Endothelial cell of umbilical vein (primary cell): ENCODE measurements at regions not wholly inside any gene's neighbourhood (a gene's known extent, or its start where the extent isn't known, plus 50 kb on each side); places are given as distances from the start of the nearest gene placed in this dataset.

Experiments
- BruUV-seq: library from RNA; stranded (reverse); fragments of 400-500 nt; replicated peaks from 2 replicates; lab custom pipeline; 2021; lab: Mats Ljungman, UMichigan
- CTCF ChIA-PET: fragments of 300-600, 350-600 bp; sonication (Branson Sonifier 250); formaldehyde crosslinking; loops from one replicate; lab custom pipeline; 2021; ENCODE audit warnings: antibody characterized with exemption, inconsistent platforms; lab: Charles Lee
- POLR2A ChIA-PET: fragments of 300-600, 350-600 bp; sonication (Branson Sonifier 250); formaldehyde crosslinking; loops from one replicate; lab custom pipeline; 2021; ENCODE audit warnings: antibody characterized with exemption, inconsistent platforms; lab: Charles Lee
- DNase-seq: peaks from one replicate; pipeline ENCODE4 v3.0.0-alpha.2; 2011; ENCODE audit warnings: low read depth, low spot score
- FAIRE-seq: peaks from 2 replicates; lab custom pipeline; 2011; peaks lifted over from hg19 to GRCh38; lab: Jason Lieb, UNC
- H2AFZ ChIP-seq: 2 replicates; pipeline ENCODE4 v1.6.0; 2012; ENCODE audit warnings: low read depth, low read length, control low read depth, inconsistent platforms
- H3K27ac ChIP-seq: 2 replicates; pipeline ENCODE4 v1.5.1; 2011; ENCODE audit warnings: low read depth, mild to moderate bottlenecking, control low read depth, low read length, moderate library complexity; ENCODE audit not compliant: insufficient read depth
- H3K27me3 ChIP-seq, 2 experiments: 2 replicates each; pipeline versions ENCODE4 v1.6.0 to v1.6.1; 2011; ENCODE audit warnings: low read length in 2 of 2, mixed read lengths in 1 of 2; ENCODE audit not compliant: control insufficient read depth in 2 of 2, insufficient read depth in 2 of 2
- H3K36me3 ChIP-seq, 2 experiments: 2 replicates in 1 of 2; 3 replicates in 1 of 2; pipeline ENCODE4 v1.5.1; 2011; ENCODE audit warnings: low read length in 2 of 2, mild to moderate bottlenecking in 1 of 2, moderate library complexity in 1 of 2; ENCODE audit not compliant: control insufficient read depth in 2 of 2, insufficient read depth in 2 of 2; ENCODE audit errors: extremely low read depth in 1 of 2
- H3K4me1 ChIP-seq: 3 replicates; pipeline ENCODE4 v1.5.1; 2011; ENCODE audit warnings: mild to moderate bottlenecking, low read length; ENCODE audit not compliant: control insufficient read depth, insufficient read depth; ENCODE audit errors: extremely low read depth
- H3K4me2 ChIP-seq: 2 replicates; pipeline ENCODE4 v1.6.1; 2011; ENCODE audit warnings: low read length, control low read depth, mixed read lengths; ENCODE audit not compliant: insufficient read depth
- H3K4me3 ChIP-seq, 3 experiments: fragments of 200-600 bp in 1 of 3; sonication (generic), shearing (Covaris generic) in 1 of 3; replicated peaks in 1 of 3; 2 replicates each; pipeline ENCODE4 v1.5.1; 2011 to 2016; ENCODE audit warnings: control low read depth in 3 of 3, low read length in 3 of 3, mild to moderate bottlenecking in 2 of 3, inconsistent platforms in 1 of 3, low read depth in 1 of 3, moderate library complexity in 1 of 3; ENCODE audit not compliant: insufficient read depth in 1 of 3
- H3K79me2 ChIP-seq: 2 replicates; pipeline ENCODE4 v1.6.0; 2012; ENCODE audit warnings: low read length, inconsistent platforms; ENCODE audit not compliant: control insufficient read depth, insufficient read depth
- H3K9ac ChIP-seq: replicated peaks from 2 replicates; pipeline ENCODE3; 2011; ENCODE audit warnings: low read length, control low read depth; ENCODE audit not compliant: insufficient read depth; ENCODE audit errors: extremely low read depth
- H3K9me1 ChIP-seq: replicated peaks from 3 replicates; pipeline ENCODE4 v1.6.0; 2011; ENCODE audit warnings: mild to moderate bottlenecking, low read length; ENCODE audit not compliant: control insufficient read depth, insufficient read depth; ENCODE audit errors: extremely low read depth
- H3K9me3 ChIP-seq: replicated peaks from 2 replicates; pipeline ENCODE4 v1.5.1; 2012; ENCODE audit warnings: low read length, inconsistent platforms; ENCODE audit not compliant: control insufficient read depth, insufficient read depth
- H4K20me1 ChIP-seq: replicated peaks from 2 replicates; pipeline ENCODE3; 2011; ENCODE audit warnings: mild to moderate bottlenecking, low read length; ENCODE audit not compliant: control insufficient read depth, insufficient read depth; ENCODE audit errors: extremely low read depth
- CTCF ChIP-seq, 2 donors: IDR thresholded peaks; 1 replicate in 1 of 2; 2 replicates in 1 of 2; pipeline ENCODE4 v1.5.1; 2011; ENCODE audit warnings: low read length in 2 of 2, mild to moderate bottlenecking in 2 of 2, moderate library complexity in 2 of 2, control low read depth in 1 of 2, inconsistent platforms in 1 of 2, low read depth in 1 of 2; ENCODE audit not compliant: insufficient read depth in 1 of 2; ENCODE audit errors: extremely low read depth in 1 of 2
- EZH2 ChIP-seq: IDR thresholded peaks from 2 replicates; pipeline ENCODE4 v1.6.1; 2012; ENCODE audit warnings: borderline replicate concordance, low read depth, mild to moderate bottlenecking, moderate library complexity, low read length, inconsistent platforms; ENCODE audit not compliant: severe bottlenecking
- FOS ChIP-seq: IDR thresholded peaks from 2 replicates; pipeline ENCODE4 v1.6.1; 2011; ENCODE audit warnings: mild to moderate bottlenecking, low read length, moderate library complexity, borderline replicate concordance; ENCODE audit not compliant: insufficient read depth
- GATA2 ChIP-seq: IDR thresholded peaks from 2 replicates; pipeline ENCODE4 v1.7.0; 2011; ENCODE audit warnings: low read depth, mild to moderate bottlenecking, moderate library complexity, mixed read lengths, low read length; ENCODE audit not compliant: insufficient read length, insufficient read depth
- JUN ChIP-seq: IDR thresholded peaks from 2 replicates; pipeline ENCODE4 v1.6.1; 2011; ENCODE audit warnings: borderline replicate concordance, low read depth; ENCODE audit not compliant: insufficient read length, insufficient read depth
- MAX ChIP-seq: IDR thresholded peaks from 2 replicates; pipeline ENCODE4 v1.6.1; 2011; ENCODE audit not compliant: insufficient read depth, insufficient read length
- MYC ChIP-seq: IDR thresholded peaks from one replicate; pipeline ENCODE4 v1.6.1; 2011; ENCODE audit warnings: mild to moderate bottlenecking, low read depth, low read length
- POLR2A ChIP-seq: IDR thresholded peaks from 2 replicates; pipeline ENCODE4 v1.6.1; 2012; ENCODE audit warnings: low read depth, mild to moderate bottlenecking, control low read depth, low read length
- POLR2AphosphoS5 ChIP-seq: IDR thresholded peaks from 2 replicates; pipeline ENCODE4 v1.6.1; 2012; ENCODE audit warnings: low read depth, mild to moderate bottlenecking, control low read depth, low read length, moderate library complexity; ENCODE audit not compliant: insufficient read depth
- dilution Hi-C: fragments of 300-500 bp; cut with MboI; formaldehyde crosslinking; loops from one replicate; pipeline ENCODE4 v1.15.0; 2019; ENCODE audit warnings: low sequenced_read_pairs; ENCODE audit not compliant: extremely low pct_ligation_motif_present
- intact Hi-C: fragments of 100-400 bp; cut with micrococcal nuclease; formaldehyde crosslinking; loops from one replicate; pipeline ENCODE4 v1.10.0; 2022

- Histone ChIP-seq H3K4me3 (no peak overlapping the region), H3K79me2 (no peaks in the 10 kb centered on the region), H3K4me1 (no peaks in the 10 kb centered on the region), H3K9me1 (no peaks in the 10 kb centered on the region), H3K4me2 (no peak overlapping the region), H3K27me3 (no peaks in the 10 kb centered on the region), H3K9me3 (no peaks in the 10 kb centered on the region), H3K36me3 (no peaks in the 10 kb centered on the region), H3K9ac (no peak overlapping the region), H2AFZ (no peak overlapping the region), H3K27ac (no peak overlapping the region), H4K20me1 (no peaks in the 10 kb centered on the region)
- no TSS peak for BruUV-seq
- ChIA-PET CTCF (no interaction called here), POLR2A (no interaction called here)
- no peak for TF ChIP-seq POLR2AphosphoS5
- TF ChIP-seq CTCF (IDR thresholded peaks at IDR 0.05; ENCODE audit: extremely low read depth in 1 of 2, insufficient read depth in 1 of 2, low read depth in 1 of 2, low read length in 2 of 2), result no peak
- no peak for TF ChIP-seq MAX
- TF ChIP-seq JUN, result no peak
- TF ChIP-seq GATA2, result no peak
- TF ChIP-seq FOS, result no peak
- no peak for TF ChIP-seq MYC
- TF ChIP-seq EZH2, result no peak
- no peak for TF ChIP-seq POLR2A
- no peak for DNase-seq
- dilution Hi-C loops (no loop called here), intact Hi-C loops (no loop called here)
- FAIRE-seq, result no peak
Observed at GRCh38 chr11:39412117-39412516, 2047.3 kb downstream of the LRRC4C start.
